SJSA1 (cell line): ENCODE measurements at regions not wholly inside any gene's neighbourhood (a gene's known extent, or its start where the extent isn't known, plus 50 kb on each side); places are given as distances from the start of the nearest gene placed in this dataset.

Source experiments
- DNase-seq, 2 experiments: peaks; one replicate each; pipeline ENCODE4 v3.0.0-alpha.2; 2015 to 2020; ENCODE audit warnings: low spot score in 2 of 2, low read depth in 1 of 2
- H3K27ac ChIP-seq: fragments of 250-450 bp; sonication (Bioruptor Pico); 2 replicates; pipeline ENCODE4 v1.5.1; 2020; ENCODE audit warnings: mild to moderate bottlenecking, moderate library complexity
- H3K27me3 ChIP-seq: fragments of 250-450 bp; sonication (Bioruptor Pico); replicated peaks from 2 replicates; pipeline ENCODE4 v1.5.1; 2020; ENCODE audit warnings: mild to moderate bottlenecking, moderate library complexity
- H3K36me3 ChIP-seq: fragments of 250-450 bp; sonication (Bioruptor Pico); 2 replicates; pipeline ENCODE4 v1.5.1; 2020; ENCODE audit warnings: mild to moderate bottlenecking
- H3K4me1 ChIP-seq: fragments of 250-450 bp; sonication (Bioruptor Pico); replicated peaks from 2 replicates; pipeline ENCODE4 v1.6.1; 2021; ENCODE audit warnings: mild to moderate bottlenecking
- H3K4me3 ChIP-seq: fragments of 250-450 bp; sonication (Bioruptor Pico); 2 replicates; pipeline ENCODE4 v1.5.1; 2020; ENCODE audit warnings: mild to moderate bottlenecking
- H3K9me3 ChIP-seq: fragments of 250-450 bp; sonication (Bioruptor Pico); replicated peaks from 2 replicates; pipeline ENCODE4 v1.5.1; 2020; ENCODE audit warnings: mild to moderate bottlenecking

DNA sequence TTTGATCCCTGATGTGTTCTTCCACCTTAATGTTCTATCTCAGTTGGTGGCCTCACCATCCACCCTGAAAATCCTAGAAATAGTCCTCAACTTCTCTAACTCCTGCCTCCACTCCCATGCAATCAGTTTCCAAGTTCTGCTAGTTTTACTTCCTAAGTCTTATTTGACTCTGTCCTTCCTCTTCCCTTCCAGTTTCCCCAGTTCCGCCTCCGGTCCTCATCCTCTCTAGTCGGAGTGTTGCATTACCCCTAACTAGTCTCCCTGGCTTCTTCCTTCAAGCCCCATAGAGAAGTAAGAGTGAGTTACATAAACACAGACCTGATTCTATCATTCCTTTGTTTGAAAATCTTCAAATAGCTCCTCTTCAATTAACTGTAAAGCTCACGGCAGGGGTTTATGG is 236.5 kb downstream of the GXYLT1 start:
- no peaks in the 10 kb centered on the region for H3K36me3 ChIP-seq
- no peaks in the 10 kb centered on the region for H3K27me3 ChIP-seq
- no peaks in the 10 kb centered on the region for H3K9me3 ChIP-seq
- no peak overlapping the region for H3K4me3 ChIP-seq
- DNase-seq, result no peak
- H3K27ac ChIP-seq, result no peak overlapping the region
- H3K4me1 ChIP-seq, result no peaks in the 10 kb centered on the region

DNA sequence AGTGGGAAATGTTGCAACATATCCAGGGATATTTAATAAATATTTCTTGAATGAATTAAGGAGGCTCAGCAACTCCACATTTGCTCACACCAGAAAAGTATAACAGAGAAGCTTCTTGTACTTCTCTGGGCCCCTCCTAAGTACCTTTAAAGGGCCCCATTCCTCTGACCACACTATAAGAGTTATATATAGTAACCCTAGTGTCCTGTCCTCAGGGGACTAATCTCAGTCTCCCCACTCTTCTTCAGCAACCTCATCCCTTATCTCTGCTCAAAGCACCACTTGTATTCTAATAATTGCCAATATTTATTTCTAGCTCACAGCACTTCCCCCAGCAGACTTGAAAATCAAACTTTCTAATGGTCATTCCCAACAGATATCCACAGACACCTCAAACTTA is 237.1 kb downstream of the GXYLT1 start:
- no peak overlapping the region for H3K4me3 ChIP-seq
- H3K27ac ChIP-seq, result no peak overlapping the region

GRCh38 chr12:41907021-41907420 is 237.7 kb downstream of the GXYLT1 start:
- no peaks in the 10 kb centered on the region for H3K4me1 ChIP-seq
- no peak overlapping the region for H3K27ac ChIP-seq

More for the DNA sequence above, 237.1 kb downstream of the GXYLT1 start:
- Histone ChIP-seq H3K9me3 (no peaks in the 10 kb centered on the region), H3K4me1 (no peaks in the 10 kb centered on the region), H3K36me3 (no peaks in the 10 kb centered on the region), H3K27me3 (no peaks in the 10 kb centered on the region)
- DNase-seq, result no peak

GRCh38 chr12:41905759-41906297 is 238.8 kb downstream of the GXYLT1 start:
- Histone ChIP-seq H3K9me3 (no peaks in the 10 kb centered on the region), H3K27me3 (no peaks in the 10 kb centered on the region)

More at GRCh38 chr12:41907021-41907420, 237.7 kb downstream of the GXYLT1 start:
- no peaks in the 10 kb centered on the region for H3K27me3 ChIP-seq
- no peak overlapping the region for H3K4me3 ChIP-seq
- no peaks in the 10 kb centered on the region for H3K9me3 ChIP-seq
- no peak for DNase-seq
- no peaks in the 10 kb centered on the region for H3K36me3 ChIP-seq

GRCh38 chr12:41905073-41905758 is 239.5 kb downstream of the GXYLT1 start:
- H3K4me3 ChIP-seq, result no peak overlapping the region
- H3K4me1 ChIP-seq, result no peaks in the 10 kb centered on the region
- no peak overlapping the region for H3K27ac ChIP-seq
- no peaks in the 10 kb centered on the region for H3K9me3 ChIP-seq
- H3K36me3 ChIP-seq, result no peaks in the 10 kb centered on the region
- no peak for DNase-seq
- H3K27me3 ChIP-seq, result no peaks in the 10 kb centered on the region

More at GRCh38 chr12:41905759-41906297, 238.8 kb downstream of the GXYLT1 start:
- H3K4me3 ChIP-seq, result no peak overlapping the region
- no peak overlapping the region for H3K27ac ChIP-seq
- no peak for DNase-seq
- H3K36me3 ChIP-seq, result no peaks in the 10 kb centered on the region
- H3K4me1 ChIP-seq, result no peaks in the 10 kb centered on the region

- Histone ChIP-seq H3K9me3 (no peaks in the 10 kb centered on the region), H3K27me3 (no peaks in the 10 kb centered on the region), H3K4me1 (no peaks in the 10 kb centered on the region), H3K27ac (no peak overlapping the region), H3K36me3 (no peaks in the 10 kb centered on the region), H3K4me3 (no peak overlapping the region)
- no peak for DNase-seq
Measured at GRCh38 chr12:41904041-41904440, 240.6 kb downstream of the GXYLT1 start.

GRCh38 chr12:41903014-41903708 is 241.5 kb downstream of the GXYLT1 start:
- DNase-seq, result no peak
- Histone ChIP-seq H3K4me1 (no peaks in the 10 kb centered on the region), H3K27me3 (no peaks in the 10 kb centered on the region)

GRCh38 chr12:41899577-41899976 is 245.1 kb downstream of the GXYLT1 start:
- H3K27ac ChIP-seq, result no peak overlapping the region
- H3K27me3 ChIP-seq, result no peaks in the 10 kb centered on the region
- no peaks in the 10 kb centered on the region for H3K4me1 ChIP-seq
- DNase-seq, result no peak
- no peaks in the 10 kb centered on the region for H3K9me3 ChIP-seq
- no peak overlapping the region for H3K4me3 ChIP-seq
- H3K36me3 ChIP-seq, result no peaks in the 10 kb centered on the region

More at GRCh38 chr12:41903014-41903708, 241.5 kb downstream of the GXYLT1 start:
- H3K27ac ChIP-seq, result no peak overlapping the region
- H3K9me3 ChIP-seq, result no peaks in the 10 kb centered on the region
- H3K4me3 ChIP-seq, result no peak overlapping the region
- H3K36me3 ChIP-seq, result no peaks in the 10 kb centered on the region

GRCh38 chr12:41897593-41897992 is 247.1 kb downstream of the GXYLT1 start:
- Histone ChIP-seq H3K4me1 (no peaks in the 10 kb centered on the region), H3K9me3 (no peaks in the 10 kb centered on the region), H3K36me3 (no peaks in the 10 kb centered on the region)

GRCh38 chr12:41893491-41893890 is 251.2 kb downstream of the GXYLT1 start:
- Histone ChIP-seq H3K4me1 (no peaks in the 10 kb centered on the region), H3K27me3 (no peaks in the 10 kb centered on the region), H3K36me3 (no peaks in the 10 kb centered on the region), H3K27ac (no peak overlapping the region), H3K9me3 (no peaks in the 10 kb centered on the region), H3K4me3 (no peak overlapping the region)
- DNase-seq, result no peak

More at GRCh38 chr12:41897593-41897992, 247.1 kb downstream of the GXYLT1 start:
- H3K27me3 ChIP-seq, result no peaks in the 10 kb centered on the region
- H3K27ac ChIP-seq, result no peak overlapping the region
- DNase-seq, result no peak
- H3K4me3 ChIP-seq, result no peak overlapping the region

- DNase-seq, result no peak
- Histone ChIP-seq H3K27ac (no peak overlapping the region), H3K36me3 (no peaks in the 10 kb centered on the region), H3K4me1 (no peaks in the 10 kb centered on the region), H3K27me3 (no peaks in the 10 kb centered on the region), H3K9me3 (no peaks in the 10 kb centered on the region), H3K4me3 (no peak overlapping the region)
Measured at GRCh38 chr12:41892302-41892701, 252.4 kb downstream of the GXYLT1 start.

- H3K27ac ChIP-seq, result no peak overlapping the region
- H3K36me3 ChIP-seq, result no peaks in the 10 kb centered on the region
- no peaks in the 10 kb centered on the region for H3K27me3 ChIP-seq
- H3K9me3 ChIP-seq, result no peaks in the 10 kb centered on the region
- H3K4me1 ChIP-seq, result no peaks in the 10 kb centered on the region
- H3K4me3 ChIP-seq, result no peak overlapping the region
- DNase-seq, result no peak
Measured at GRCh38 chr12:41891226-41891625, 253.4 kb downstream of the GXYLT1 start.

DNA sequence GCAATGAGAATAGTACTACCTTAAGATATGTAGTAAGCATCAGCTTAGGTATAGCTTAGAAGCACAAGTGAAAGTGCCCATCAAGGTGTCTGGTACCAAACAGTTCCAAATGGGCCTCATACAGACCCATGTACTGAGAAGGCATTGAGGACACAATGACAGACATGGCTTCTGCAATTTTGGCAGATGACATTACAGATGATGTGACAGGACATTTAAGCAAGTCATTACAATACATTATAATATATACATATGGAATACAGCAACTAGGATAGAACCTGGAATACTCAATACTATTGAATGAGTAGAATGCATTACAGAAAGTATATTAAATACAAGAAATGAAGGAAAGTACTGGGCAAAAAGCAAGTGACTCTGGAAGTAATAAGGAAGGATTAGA is 256.4 kb downstream of the GXYLT1 start:
- H3K27me3 ChIP-seq, result no peaks in the 10 kb centered on the region
- H3K36me3 ChIP-seq, result no peaks in the 10 kb centered on the region
- no peak overlapping the region for H3K4me3 ChIP-seq
- no peaks in the 10 kb centered on the region for H3K9me3 ChIP-seq
- H3K4me1 ChIP-seq, result no peaks in the 10 kb centered on the region
- no peak for DNase-seq
- H3K27ac ChIP-seq, result no peak overlapping the region
